Keratinocyte (primary cell): ENCODE measurements at regions not wholly inside any gene's neighbourhood (a gene's known extent, or its start where the extent isn't known, plus 50 kb on each side); places are given as distances from the start of the nearest gene placed in this dataset.

ENCODE experiments used
- DNase-seq: peaks from one replicate; pipeline ENCODE4 v3.0.0-alpha.2; 2011; ENCODE audit warnings: low read depth, missing footprints, low spot score
- FAIRE-seq: peaks from 2 replicates; lab custom pipeline; 2011; peaks lifted over from hg19 to GRCh38; lab: Jason Lieb, UNC
- H2AFZ ChIP-seq: 2 replicates; pipeline ENCODE4 v1.6.0; 2012; ENCODE audit warnings: low read length, control low read depth, inconsistent platforms; ENCODE audit not compliant: control insufficient read depth
- H3K27ac ChIP-seq: 2 replicates; pipeline ENCODE4 v1.5.1; 2011; ENCODE audit warnings: low read length; ENCODE audit not compliant: control insufficient read depth, insufficient read depth
- H3K27me3 ChIP-seq: 3 replicates; pipeline ENCODE4 v1.6.0; 2011; ENCODE audit warnings: low read length; ENCODE audit not compliant: control insufficient read depth, insufficient read depth; ENCODE audit errors: extremely low read depth
- H3K36me3 ChIP-seq, 2 experiments: 2 replicates in 1 of 2; 3 replicates in 1 of 2; pipeline ENCODE4 v1.5.1; 2011; ENCODE audit warnings: low read length in 2 of 2, mild to moderate bottlenecking in 1 of 2; ENCODE audit not compliant: control insufficient read depth in 2 of 2, insufficient read depth in 2 of 2; ENCODE audit errors: extremely low read depth in 1 of 2
- H3K4me1 ChIP-seq: 3 replicates; pipeline ENCODE4 v1.5.1; 2011; ENCODE audit warnings: low read length; ENCODE audit not compliant: control insufficient read depth, insufficient read depth; ENCODE audit errors: extremely low read depth
- H3K4me2 ChIP-seq: 3 replicates; pipeline ENCODE4 v1.6.0; 2011; ENCODE audit warnings: low read depth, low read length; ENCODE audit not compliant: control insufficient read depth, insufficient read depth; ENCODE audit errors: extremely low read depth
- H3K4me3 ChIP-seq, 3 experiments: fragments of 200-600 bp in 1 of 3; sonication (generic) in 1 of 3; 2 replicates in 2 of 3; 3 replicates in 1 of 3; pipeline ENCODE4 v1.5.1; 2011 to 2016; ENCODE audit warnings: low read length in 3 of 3, mild to moderate bottlenecking in 3 of 3, control low read depth in 2 of 3, inconsistent platforms in 1 of 3, low read depth in 1 of 3, mixed read lengths in 1 of 3, mixed run types in 1 of 3, moderate library complexity in 1 of 3; ENCODE audit not compliant: control insufficient read depth in 2 of 3, insufficient read depth in 2 of 3; ENCODE audit errors: extremely low read depth in 1 of 3
- H3K79me2 ChIP-seq: 2 replicates; pipeline ENCODE4 v1.6.0; 2012; ENCODE audit warnings: low read length; ENCODE audit not compliant: control insufficient read depth, insufficient read depth
- H3K9ac ChIP-seq: 3 replicates; pipeline ENCODE4 v1.6.0; 2011; ENCODE audit warnings: low read length; ENCODE audit not compliant: control insufficient read depth, insufficient read depth; ENCODE audit errors: extremely low read depth
- H3K9me1 ChIP-seq: 3 replicates; pipeline ENCODE4 v1.6.0; 2011; ENCODE audit warnings: low read length; ENCODE audit not compliant: control insufficient read depth, insufficient read depth; ENCODE audit errors: extremely low read depth
- H3K9me3 ChIP-seq: 2 replicates; pipeline ENCODE4 v1.5.1; 2012; ENCODE audit warnings: low read depth, low read length; ENCODE audit not compliant: control insufficient read depth
- H4K20me1 ChIP-seq: 3 replicates; pipeline ENCODE4 v1.6.0; 2011; ENCODE audit warnings: low read length; ENCODE audit not compliant: control insufficient read depth, insufficient read depth; ENCODE audit errors: extremely low read depth
- EZH2 ChIP-seq: IDR thresholded peaks from one replicate; pipeline ENCODE4 v1.6.1; 2012; ENCODE audit warnings: inconsistent platforms, mild to moderate bottlenecking, low read length, moderate library complexity
- dilution Hi-C: fragments of 300-500 bp; cut with MboI; formaldehyde crosslinking; loops from one replicate; pipeline ENCODE4 v1.7.0; 2020; ENCODE audit warnings: low sequenced_read_pairs; ENCODE audit not compliant: extremely low pct_ligation_motif_present
- TF ChIP-seq, protein P1 (sequence below), 3 experiments: IDR thresholded peaks in 1 of 3; conservative IDR thresholded peaks in 1 of 3; optimal IDR thresholded peaks in 1 of 3; 2 replicates in 2 of 3; 3 replicates in 1 of 3; pipeline versions ENCODE3 to v1.5.1; 2011; ENCODE audit warnings: low read length in 3 of 3, mild to moderate bottlenecking in 3 of 3, moderate library complexity in 2 of 3, control low read depth in 1 of 3, inconsistent platforms in 1 of 3; ENCODE audit not compliant: insufficient read depth in 2 of 3; ENCODE audit errors: extremely low read depth in 1 of 3

- dilution Hi-C loops = no loop called here
- Histone ChIP-seq H3K27ac (no peak overlapping the region), H2AFZ (no peak overlapping the region), H3K9me3 (no peaks in the 10 kb centered on the region), H4K20me1 (no peaks in the 10 kb centered on the region), H3K4me2 (no peak overlapping the region), H3K36me3 (no peaks in the 10 kb centered on the region), H3K9me1 (no peaks in the 10 kb centered on the region), H3K4me3 (no peak overlapping the region), H3K9ac (no peak overlapping the region), H3K79me2 (no peaks in the 10 kb centered on the region), H3K4me1 (no peaks in the 10 kb centered on the region), H3K27me3 (no peaks in the 10 kb centered on the region)
- FAIRE-seq (no peak), DNase-seq (no peak)
- TF ChIP-seq EZH2 = no peak
- TF ChIP-seq, protein P1, sequence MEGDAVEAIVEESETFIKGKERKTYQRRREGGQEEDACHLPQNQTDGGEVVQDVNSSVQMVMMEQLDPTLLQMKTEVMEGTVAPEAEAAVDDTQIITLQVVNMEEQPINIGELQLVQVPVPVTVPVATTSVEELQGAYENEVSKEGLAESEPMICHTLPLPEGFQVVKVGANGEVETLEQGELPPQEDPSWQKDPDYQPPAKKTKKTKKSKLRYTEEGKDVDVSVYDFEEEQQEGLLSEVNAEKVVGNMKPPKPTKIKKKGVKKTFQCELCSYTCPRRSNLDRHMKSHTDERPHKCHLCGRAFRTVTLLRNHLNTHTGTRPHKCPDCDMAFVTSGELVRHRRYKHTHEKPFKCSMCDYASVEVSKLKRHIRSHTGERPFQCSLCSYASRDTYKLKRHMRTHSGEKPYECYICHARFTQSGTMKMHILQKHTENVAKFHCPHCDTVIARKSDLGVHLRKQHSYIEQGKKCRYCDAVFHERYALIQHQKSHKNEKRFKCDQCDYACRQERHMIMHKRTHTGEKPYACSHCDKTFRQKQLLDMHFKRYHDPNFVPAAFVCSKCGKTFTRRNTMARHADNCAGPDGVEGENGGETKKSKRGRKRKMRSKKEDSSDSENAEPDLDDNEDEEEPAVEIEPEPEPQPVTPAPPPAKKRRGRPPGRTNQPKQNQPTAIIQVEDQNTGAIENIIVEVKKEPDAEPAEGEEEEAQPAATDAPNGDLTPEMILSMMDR (optimal IDR thresholded peaks at IDR 0.05 in 1 of 3, IDR thresholded peaks at IDR 0.05 in 1 of 3, conservative IDR thresholded peaks at IDR 0.05 in 1 of 3; ENCODE audit: extremely low read depth in 1 of 3, insufficient read depth in 2 of 3, low read length in 3 of 3) = no peak
Observed at GRCh38 chr15:37638116-37638515, 296.3 kb upstream of the TMCO5A start.

GRCh38 chr15:37638691-37639090 is 295.7 kb upstream of the TMCO5A start:
- H3K9me1 ChIP-seq = no peaks in the 10 kb centered on the region
- DNase-seq (no peak), FAIRE-seq (no peak)
- H3K27me3 ChIP-seq = no peaks in the 10 kb centered on the region
- no peaks in the 10 kb centered on the region for H4K20me1 ChIP-seq
- H3K79me2 ChIP-seq = no peaks in the 10 kb centered on the region
- H3K9me3 ChIP-seq = no peaks in the 10 kb centered on the region
- no peak overlapping the region for H3K4me3 ChIP-seq
- no peak for TF ChIP-seq EZH2
- TF ChIP-seq, protein P1 (optimal IDR thresholded peaks at IDR 0.05 in 1 of 3, IDR thresholded peaks at IDR 0.05 in 1 of 3, conservative IDR thresholded peaks at IDR 0.05 in 1 of 3; ENCODE audit: extremely low read depth in 1 of 3, insufficient read depth in 2 of 3, low read length in 3 of 3) = no peak
- no peak overlapping the region for H3K4me2 ChIP-seq
- dilution Hi-C loops = no loop called here
- H3K27ac ChIP-seq = no peak overlapping the region
- no peak overlapping the region for H2AFZ ChIP-seq
- H3K9ac ChIP-seq = no peak overlapping the region
- H3K4me1 ChIP-seq = no peaks in the 10 kb centered on the region
- no peaks in the 10 kb centered on the region for H3K36me3 ChIP-seq
